Fibroblast of the conjunctiva (primary cell): ENCODE measurements at regions not wholly inside any gene's neighbourhood (a gene's known extent, or its start where the extent isn't known, plus 50 kb on each side); places are given as distances from the start of the nearest gene placed in this dataset.

Experiments used
- DNase-seq: peaks from one replicate; pipeline ENCODE4 v3.0.0-alpha.2; 2010; ENCODE audit warnings: low read depth

- DNase-seq: no peak
These were observed 327.4 kb downstream of the CTTN start for GRCh38 chr11:70725739-70726138.

- no peak for DNase-seq
These were observed 328.7 kb downstream of the CTTN start for GRCh38 chr11:70727021-70727420.

- DNase-seq: no peak
These were observed 329.7 kb downstream of the CTTN start for GRCh38 chr11:70727899-70728620.

GRCh38 chr11:70729949-70730348 is 331.6 kb downstream of the CTTN start:
- DNase-seq: no peak

GRCh38 chr11:70730411-70730810 is 332.1 kb downstream of the CTTN start:
- no peak for DNase-seq

GRCh38 chr11:70731271-70732022 is 333.1 kb downstream of the CTTN start:
- DNase-seq: no peak

GRCh38 chr11:70732023-70732880 is 333.9 kb downstream of the CTTN start:
- DNase-seq: no peak

- no peak for DNase-seq
These were observed 334.5 kb downstream of the CTTN start for GRCh38 chr11:70732881-70733196.

GRCh38 chr11:70733327-70734325 is 335.3 kb downstream of the CTTN start:
- DNase-seq: no peak

GRCh38 chr11:70734379-70734778 is 336.1 kb downstream of the CTTN start:
- DNase-seq: no peak

- DNase-seq: no peak
These were observed 336.6 kb downstream of the CTTN start for GRCh38 chr11:70734911-70735310.

- DNase-seq: no peak
These were observed 337.6 kb downstream of the CTTN start for GRCh38 chr11:70735976-70736375.

GRCh38 chr11:70736461-70736860 is 338.1 kb downstream of the CTTN start:
- DNase-seq: no peak

- DNase-seq: no peak
These were observed 338.8 kb downstream of the CTTN start for GRCh38 chr11:70736937-70737640.

- no peak for DNase-seq
These were observed 339.7 kb downstream of the CTTN start for GRCh38 chr11:70737816-70738630.

- no peak for DNase-seq
These were observed 340.3 kb downstream of the CTTN start for GRCh38 chr11:70738661-70739060.

- DNase-seq: no peak
These were observed 340.8 kb downstream of the CTTN start for GRCh38 chr11:70739091-70739490.

- no peak for DNase-seq
These were observed 341.6 kb downstream of the CTTN start for GRCh38 chr11:70739811-70740487.

- DNase-seq: no peak
These were observed 342.1 kb downstream of the CTTN start for GRCh38 chr11:70740488-70740851.

GRCh38 chr11:70741085-70741484 is 342.8 kb downstream of the CTTN start:
- no peak for DNase-seq
